ENCODE measurements at regions not wholly inside any gene's neighbourhood (a gene's known extent, or its start where the extent isn't known, plus 50 kb on each side); places are given as distances from the start of the nearest gene placed in this dataset.

DNA sequence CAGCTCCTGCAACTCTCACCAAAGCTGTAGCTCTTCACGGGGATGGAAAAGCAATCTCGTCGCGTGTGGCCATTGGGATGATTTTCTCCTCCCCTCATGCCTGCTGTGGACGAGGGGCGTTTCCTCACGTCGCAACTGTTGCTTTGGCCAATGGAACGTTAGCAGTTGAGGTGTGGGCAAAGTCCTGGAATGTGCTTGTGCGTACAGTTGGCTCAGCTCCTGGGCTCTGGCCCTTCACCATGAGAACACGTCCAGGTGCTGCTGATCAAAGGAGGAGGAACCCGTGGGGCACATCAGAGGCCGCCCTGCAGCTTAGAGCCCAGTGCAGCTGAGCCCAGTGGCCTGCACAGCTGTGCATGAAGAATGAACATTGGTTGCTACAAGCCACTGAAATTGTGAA, 186.1 kb downstream of the TJP1 start:
- TF ChIP-seq, protein P1, sequence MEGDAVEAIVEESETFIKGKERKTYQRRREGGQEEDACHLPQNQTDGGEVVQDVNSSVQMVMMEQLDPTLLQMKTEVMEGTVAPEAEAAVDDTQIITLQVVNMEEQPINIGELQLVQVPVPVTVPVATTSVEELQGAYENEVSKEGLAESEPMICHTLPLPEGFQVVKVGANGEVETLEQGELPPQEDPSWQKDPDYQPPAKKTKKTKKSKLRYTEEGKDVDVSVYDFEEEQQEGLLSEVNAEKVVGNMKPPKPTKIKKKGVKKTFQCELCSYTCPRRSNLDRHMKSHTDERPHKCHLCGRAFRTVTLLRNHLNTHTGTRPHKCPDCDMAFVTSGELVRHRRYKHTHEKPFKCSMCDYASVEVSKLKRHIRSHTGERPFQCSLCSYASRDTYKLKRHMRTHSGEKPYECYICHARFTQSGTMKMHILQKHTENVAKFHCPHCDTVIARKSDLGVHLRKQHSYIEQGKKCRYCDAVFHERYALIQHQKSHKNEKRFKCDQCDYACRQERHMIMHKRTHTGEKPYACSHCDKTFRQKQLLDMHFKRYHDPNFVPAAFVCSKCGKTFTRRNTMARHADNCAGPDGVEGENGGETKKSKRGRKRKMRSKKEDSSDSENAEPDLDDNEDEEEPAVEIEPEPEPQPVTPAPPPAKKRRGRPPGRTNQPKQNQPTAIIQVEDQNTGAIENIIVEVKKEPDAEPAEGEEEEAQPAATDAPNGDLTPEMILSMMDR (tag by site-specific recombination; IDR thresholded peaks at IDR 0.05) = no peak
- TF ChIP-seq, protein P2, sequence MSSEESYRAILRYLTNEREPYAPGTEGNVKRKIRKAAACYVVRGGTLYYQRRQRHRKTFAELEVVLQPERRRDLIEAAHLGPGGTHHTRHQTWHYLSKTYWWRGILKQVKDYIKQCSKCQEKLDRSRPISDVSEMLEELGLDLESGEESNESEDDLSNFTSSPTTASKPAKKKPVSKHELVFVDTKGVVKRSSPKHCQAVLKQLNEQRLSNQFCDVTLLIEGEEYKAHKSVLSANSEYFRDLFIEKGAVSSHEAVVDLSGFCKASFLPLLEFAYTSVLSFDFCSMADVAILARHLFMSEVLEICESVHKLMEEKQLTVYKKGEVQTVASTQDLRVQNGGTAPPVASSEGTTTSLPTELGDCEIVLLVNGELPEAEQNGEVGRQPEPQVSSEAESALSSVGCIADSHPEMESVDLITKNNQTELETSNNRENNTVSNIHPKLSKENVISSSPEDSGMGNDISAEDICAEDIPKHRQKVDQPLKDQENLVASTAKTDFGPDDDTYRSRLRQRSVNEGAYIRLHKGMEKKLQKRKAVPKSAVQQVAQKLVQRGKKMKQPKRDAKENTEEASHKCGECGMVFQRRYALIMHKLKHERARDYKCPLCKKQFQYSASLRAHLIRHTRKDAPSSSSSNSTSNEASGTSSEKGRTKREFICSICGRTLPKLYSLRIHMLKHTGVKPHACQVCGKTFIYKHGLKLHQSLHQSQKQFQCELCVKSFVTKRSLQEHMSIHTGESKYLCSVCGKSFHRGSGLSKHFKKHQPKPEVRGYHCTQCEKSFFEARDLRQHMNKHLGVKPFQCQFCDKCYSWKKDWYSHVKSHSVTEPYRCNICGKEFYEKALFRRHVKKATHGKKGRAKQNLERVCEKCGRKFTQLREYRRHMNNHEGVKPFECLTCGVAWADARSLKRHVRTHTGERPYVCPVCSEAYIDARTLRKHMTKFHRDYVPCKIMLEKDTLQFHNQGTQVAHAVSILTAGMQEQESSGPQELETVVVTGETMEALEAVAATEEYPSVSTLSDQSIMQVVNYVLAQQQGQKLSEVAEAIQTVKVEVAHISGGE (tag by site-specific recombination; conservative IDR thresholded peaks at IDR 0.05; ENCODE audit: low read depth) = no peak
- no peak for TF ChIP-seq ZNF138 (tag by site-specific recombination; IDR thresholded peaks at IDR 0.05; ENCODE audit: borderline replicate concordance)
- TF ChIP-seq, protein P3, sequence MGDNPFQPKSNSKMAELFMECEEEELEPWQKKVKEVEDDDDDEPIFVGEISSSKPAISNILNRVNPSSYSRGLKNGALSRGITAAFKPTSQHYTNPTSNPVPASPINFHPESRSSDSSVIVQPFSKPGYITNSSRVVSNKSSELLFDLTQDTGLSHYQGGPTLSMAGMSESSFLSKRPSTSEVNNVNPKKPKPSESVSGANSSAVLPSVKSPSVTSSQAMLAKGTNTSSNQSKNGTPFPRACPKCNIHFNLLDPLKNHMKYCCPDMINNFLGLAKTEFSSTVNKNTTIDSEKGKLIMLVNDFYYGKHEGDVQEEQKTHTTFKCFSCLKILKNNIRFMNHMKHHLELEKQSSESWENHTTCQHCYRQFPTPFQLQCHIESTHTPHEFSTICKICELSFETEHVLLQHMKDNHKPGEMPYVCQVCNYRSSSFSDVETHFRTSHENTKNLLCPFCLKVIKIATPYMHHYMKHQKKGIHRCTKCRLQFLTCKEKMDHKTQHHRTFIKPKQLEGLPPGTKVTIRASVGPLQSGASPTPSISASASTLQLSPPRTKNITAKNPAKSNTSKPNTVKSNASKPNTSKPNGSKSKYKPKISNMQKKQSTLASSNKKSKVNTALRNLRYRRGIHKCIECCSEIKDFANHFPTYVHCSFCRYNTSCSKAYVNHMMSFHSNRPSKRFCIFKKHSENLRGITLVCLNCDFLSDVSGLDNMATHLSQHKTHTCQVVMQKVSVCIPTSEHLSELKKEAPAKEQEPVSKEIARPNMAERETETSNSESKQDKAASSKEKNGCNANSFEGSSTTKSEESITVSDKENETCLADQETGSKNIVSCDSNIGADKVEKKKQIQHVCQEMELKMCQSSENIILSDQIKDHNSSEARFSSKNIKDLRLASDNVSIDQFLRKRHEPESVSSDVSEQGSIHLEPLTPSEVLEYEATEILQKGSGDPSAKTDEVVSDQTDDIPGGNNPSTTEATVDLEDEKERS (tag by site-specific recombination; IDR thresholded peaks at IDR 0.05) = no peak
- no peak for TF ChIP-seq ZSCAN16 (tag by site-specific recombination; IDR thresholded peaks at IDR 0.05)
- no peak for TF ChIP-seq ZNF10 (tag by site-specific recombination; IDR thresholded peaks at IDR 0.05)
- TF ChIP-seq, protein P4, sequence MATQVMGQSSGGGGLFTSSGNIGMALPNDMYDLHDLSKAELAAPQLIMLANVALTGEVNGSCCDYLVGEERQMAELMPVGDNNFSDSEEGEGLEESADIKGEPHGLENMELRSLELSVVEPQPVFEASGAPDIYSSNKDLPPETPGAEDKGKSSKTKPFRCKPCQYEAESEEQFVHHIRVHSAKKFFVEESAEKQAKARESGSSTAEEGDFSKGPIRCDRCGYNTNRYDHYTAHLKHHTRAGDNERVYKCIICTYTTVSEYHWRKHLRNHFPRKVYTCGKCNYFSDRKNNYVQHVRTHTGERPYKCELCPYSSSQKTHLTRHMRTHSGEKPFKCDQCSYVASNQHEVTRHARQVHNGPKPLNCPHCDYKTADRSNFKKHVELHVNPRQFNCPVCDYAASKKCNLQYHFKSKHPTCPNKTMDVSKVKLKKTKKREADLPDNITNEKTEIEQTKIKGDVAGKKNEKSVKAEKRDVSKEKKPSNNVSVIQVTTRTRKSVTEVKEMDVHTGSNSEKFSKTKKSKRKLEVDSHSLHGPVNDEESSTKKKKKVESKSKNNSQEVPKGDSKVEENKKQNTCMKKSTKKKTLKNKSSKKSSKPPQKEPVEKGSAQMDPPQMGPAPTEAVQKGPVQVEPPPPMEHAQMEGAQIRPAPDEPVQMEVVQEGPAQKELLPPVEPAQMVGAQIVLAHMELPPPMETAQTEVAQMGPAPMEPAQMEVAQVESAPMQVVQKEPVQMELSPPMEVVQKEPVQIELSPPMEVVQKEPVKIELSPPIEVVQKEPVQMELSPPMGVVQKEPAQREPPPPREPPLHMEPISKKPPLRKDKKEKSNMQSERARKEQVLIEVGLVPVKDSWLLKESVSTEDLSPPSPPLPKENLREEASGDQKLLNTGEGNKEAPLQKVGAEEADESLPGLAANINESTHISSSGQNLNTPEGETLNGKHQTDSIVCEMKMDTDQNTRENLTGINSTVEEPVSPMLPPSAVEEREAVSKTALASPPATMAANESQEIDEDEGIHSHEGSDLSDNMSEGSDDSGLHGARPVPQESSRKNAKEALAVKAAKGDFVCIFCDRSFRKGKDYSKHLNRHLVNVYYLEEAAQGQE (tag by site-specific recombination; IDR thresholded peaks at IDR 0.05) = no peak
- no peak for TF ChIP-seq YY1 (tag by site-specific recombination; IDR thresholded peaks at IDR 0.05)
- TF ChIP-seq ZBTB21 (tag by site-specific recombination; IDR thresholded peaks at IDR 0.05) = no peak
